Hepatocyte (in vitro differentiated cells): ENCODE measurements at regions not wholly inside any gene's neighbourhood (a gene's known extent, or its start where the extent isn't known, plus 50 kb on each side); places are given as distances from the start of the nearest gene placed in this dataset.

ENCODE experiments used
- CTCF ChIP-seq: fragments of 200-600 bp; sonication (generic); IDR thresholded peaks from 2 replicates; pipeline ENCODE4 v1.5.1; 2016; ENCODE audit warnings: antibody characterized with exemption, mild to moderate bottlenecking; ENCODE audit not compliant: poor library complexity
- EZH2 ChIP-seq: fragments of 200-600 bp; sonication (generic); IDR thresholded peaks from 2 replicates; pipeline ENCODE4 v1.6.1; 2016; ENCODE audit warnings: antibody characterized with exemption, mild to moderate bottlenecking, borderline replicate concordance
- EZH2phosphoT487 ChIP-seq: fragments of 200-600 bp; sonication (generic); IDR thresholded peaks from one replicate; pipeline ENCODE4 v1.6.1; 2018; ENCODE audit warnings: antibody characterized with exemption, mild to moderate bottlenecking, low read depth, moderate library complexity; ENCODE audit not compliant: unreplicated experiment, severe bottlenecking

- TF ChIP-seq EZH2 = no peak
- TF ChIP-seq CTCF = no peak
- TF ChIP-seq EZH2phosphoT487 = no peak
Measured at GRCh38 chr7:109266610-109267009, 696.9 kb downstream of the DNAJB9 start.
